OCI-LY7 (cell line): ENCODE measurements at regions not wholly inside any gene's neighbourhood (a gene's known extent, or its start where the extent isn't known, plus 50 kb on each side); places are given as distances from the start of the nearest gene placed in this dataset.

ENCODE experiments used
- EZH2phosphoT487 ChIP-seq: fragments of 200-600 bp; sonication (generic); IDR thresholded peaks from 2 replicates; pipeline ENCODE4 v1.6.1; 2018; ENCODE audit warnings: low read depth, borderline replicate concordance, mild to moderate bottlenecking, mixed run types, antibody characterized with exemption, low read length, moderate library complexity, mixed read lengths
- TF ChIP-seq, protein P1 (sequence below): fragments of 200-600 bp; sonication (generic); conservative IDR thresholded peaks from 2 replicates; pipeline ENCODE4 v1.5.1; 2014; ENCODE audit warnings: mild to moderate bottlenecking, antibody characterized with exemption, low read length, moderate library complexity, mixed read lengths

GRCh38 chr6:150775415-150776203 lies 89.9 kb upstream of the MTHFD1L start:
- TF ChIP-seq, protein P1, sequence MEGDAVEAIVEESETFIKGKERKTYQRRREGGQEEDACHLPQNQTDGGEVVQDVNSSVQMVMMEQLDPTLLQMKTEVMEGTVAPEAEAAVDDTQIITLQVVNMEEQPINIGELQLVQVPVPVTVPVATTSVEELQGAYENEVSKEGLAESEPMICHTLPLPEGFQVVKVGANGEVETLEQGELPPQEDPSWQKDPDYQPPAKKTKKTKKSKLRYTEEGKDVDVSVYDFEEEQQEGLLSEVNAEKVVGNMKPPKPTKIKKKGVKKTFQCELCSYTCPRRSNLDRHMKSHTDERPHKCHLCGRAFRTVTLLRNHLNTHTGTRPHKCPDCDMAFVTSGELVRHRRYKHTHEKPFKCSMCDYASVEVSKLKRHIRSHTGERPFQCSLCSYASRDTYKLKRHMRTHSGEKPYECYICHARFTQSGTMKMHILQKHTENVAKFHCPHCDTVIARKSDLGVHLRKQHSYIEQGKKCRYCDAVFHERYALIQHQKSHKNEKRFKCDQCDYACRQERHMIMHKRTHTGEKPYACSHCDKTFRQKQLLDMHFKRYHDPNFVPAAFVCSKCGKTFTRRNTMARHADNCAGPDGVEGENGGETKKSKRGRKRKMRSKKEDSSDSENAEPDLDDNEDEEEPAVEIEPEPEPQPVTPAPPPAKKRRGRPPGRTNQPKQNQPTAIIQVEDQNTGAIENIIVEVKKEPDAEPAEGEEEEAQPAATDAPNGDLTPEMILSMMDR, result no peak
- TF ChIP-seq EZH2phosphoT487, result no peak
